ENCODE measurements at regions not wholly inside any gene's neighbourhood (a gene's known extent, or its start where the extent isn't known, plus 50 kb on each side); places are given as distances from the start of the nearest gene placed in this dataset.

DNA sequence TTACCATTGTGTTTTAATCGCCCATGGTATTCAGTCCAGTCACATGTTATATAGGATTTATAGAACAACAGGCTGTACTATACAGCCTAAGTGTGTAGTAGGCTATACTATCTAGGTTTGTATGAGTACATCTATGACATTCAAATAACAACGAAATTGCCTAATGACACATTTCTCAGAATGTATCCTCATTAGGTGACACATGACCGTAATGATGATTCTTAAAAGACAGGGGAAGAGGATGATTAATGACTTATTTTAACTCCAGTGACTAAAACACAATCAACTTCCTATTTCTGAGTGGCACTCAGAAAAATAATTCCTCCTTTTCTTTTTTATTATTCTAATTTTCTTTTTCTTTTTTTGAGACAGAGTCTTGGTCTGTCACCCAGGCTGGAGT, 63.0 kb upstream of the ACSL3 start:
- Histone ChIP-seq H3K4me1 (peaks cover 0 to 24% (median 9%) of the 10 kb centered on the region in 4 donors), H3K4me3 (no peak overlapping the region), H3K27ac (peak overlapping the region in 1 of 4 donors; percentile 26), H3K36me3 (no peaks in the 10 kb centered on the region), H3K9me3 (no peaks in the 10 kb centered on the region), H3K27me3 (no peaks in the 10 kb centered on the region)
- 67 to 71% methylated on average over 3 of the region's 3 CpGs for WGBS, 2 donors
- TF ChIP-seq EP300 (IDR thresholded peaks at IDR 0.05) (no peak), POLR2A (IDR thresholded peaks at IDR 0.05) (no peak)
- TF ChIP-seq, protein P1, sequence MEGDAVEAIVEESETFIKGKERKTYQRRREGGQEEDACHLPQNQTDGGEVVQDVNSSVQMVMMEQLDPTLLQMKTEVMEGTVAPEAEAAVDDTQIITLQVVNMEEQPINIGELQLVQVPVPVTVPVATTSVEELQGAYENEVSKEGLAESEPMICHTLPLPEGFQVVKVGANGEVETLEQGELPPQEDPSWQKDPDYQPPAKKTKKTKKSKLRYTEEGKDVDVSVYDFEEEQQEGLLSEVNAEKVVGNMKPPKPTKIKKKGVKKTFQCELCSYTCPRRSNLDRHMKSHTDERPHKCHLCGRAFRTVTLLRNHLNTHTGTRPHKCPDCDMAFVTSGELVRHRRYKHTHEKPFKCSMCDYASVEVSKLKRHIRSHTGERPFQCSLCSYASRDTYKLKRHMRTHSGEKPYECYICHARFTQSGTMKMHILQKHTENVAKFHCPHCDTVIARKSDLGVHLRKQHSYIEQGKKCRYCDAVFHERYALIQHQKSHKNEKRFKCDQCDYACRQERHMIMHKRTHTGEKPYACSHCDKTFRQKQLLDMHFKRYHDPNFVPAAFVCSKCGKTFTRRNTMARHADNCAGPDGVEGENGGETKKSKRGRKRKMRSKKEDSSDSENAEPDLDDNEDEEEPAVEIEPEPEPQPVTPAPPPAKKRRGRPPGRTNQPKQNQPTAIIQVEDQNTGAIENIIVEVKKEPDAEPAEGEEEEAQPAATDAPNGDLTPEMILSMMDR (IDR thresholded peaks at IDR 0.05), result no peak
- no peak for DNase-seq (ENCODE audit: low spot score in 2 of 2)

DNA sequence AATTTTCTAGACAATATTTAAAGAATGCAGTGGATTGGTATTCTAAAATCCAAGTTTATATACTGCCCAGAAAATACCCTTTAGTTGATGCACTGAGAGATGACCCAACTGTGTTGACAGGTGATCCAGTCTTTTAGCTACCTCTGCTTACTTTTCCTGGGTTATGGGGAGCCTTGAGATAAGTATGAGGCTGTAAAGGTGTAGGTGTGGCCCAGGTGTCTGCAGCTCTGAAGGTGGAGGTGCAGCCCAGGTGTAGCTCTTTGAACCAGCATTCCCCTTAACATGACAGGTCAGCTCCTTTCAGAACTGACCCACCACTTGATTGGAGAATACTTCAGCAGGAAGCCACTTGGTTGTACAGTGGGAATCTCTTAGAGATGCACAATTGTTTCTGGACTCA, 62.3 kb upstream of the ACSL3 start:
- H3K36me3 ChIP-seq, result no peaks in the 10 kb centered on the region
- H3K4me1 ChIP-seq, result peaks cover 0 to 23% (median 9%) of the 10 kb centered on the region in 4 donors
- DNase-seq (ENCODE audit: low spot score in 2 of 2), result no peak
- H3K4me3 ChIP-seq, result no peak overlapping the region
- H3K27ac ChIP-seq, result no peak overlapping the region
- H3K27me3 ChIP-seq, result no peaks in the 10 kb centered on the region
- no peaks in the 10 kb centered on the region for H3K9me3 ChIP-seq
- TF ChIP-seq EP300 (IDR thresholded peaks at IDR 0.05) (no peak), POLR2A (IDR thresholded peaks at IDR 0.05) (no peak)
- TF ChIP-seq, protein P1 (IDR thresholded peaks at IDR 0.05), result no peak

DNA sequence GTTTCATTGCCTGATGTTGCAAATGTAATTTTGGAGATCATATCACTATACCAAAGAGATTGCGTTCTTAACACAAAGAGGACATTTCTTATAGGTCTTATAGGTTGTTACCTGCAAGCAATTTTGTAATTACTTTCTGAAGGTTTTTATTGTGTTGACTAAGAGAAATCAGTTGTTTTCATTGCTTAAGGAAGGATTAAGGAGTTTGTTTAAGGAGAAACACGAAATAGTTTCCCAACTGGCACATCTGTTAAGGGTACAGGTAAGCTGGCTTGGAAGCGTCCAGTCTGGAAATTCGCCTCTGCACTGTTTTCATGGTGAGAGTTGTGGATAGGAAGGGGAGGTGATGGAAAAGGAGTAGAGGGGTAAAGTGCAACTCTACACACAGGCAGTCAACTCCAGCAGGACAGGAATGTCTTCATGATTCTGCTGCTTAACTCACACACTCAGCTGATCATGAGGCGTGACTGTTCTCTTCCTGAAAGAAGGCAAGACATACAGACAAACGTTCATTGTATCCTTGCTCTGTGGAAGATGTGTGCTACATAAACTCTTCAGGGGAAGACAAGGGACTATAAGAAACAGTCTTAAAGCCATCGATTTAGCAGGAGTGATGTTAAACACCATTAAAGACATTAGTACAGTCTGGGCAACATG, 61.4 kb upstream of the ACSL3 start:
- WGBS, 2 donors, result 76 to 81% methylated on average over 7 of the region's 7 CpGs
- Histone ChIP-seq H3K9me3 (no peaks in the 10 kb centered on the region), H3K27ac (no peak overlapping the region), H3K27me3 (no peaks in the 10 kb centered on the region), H3K4me1 (peaks cover 0 to 23% (median 9%) of the 10 kb centered on the region in 4 donors), H3K36me3 (no peaks in the 10 kb centered on the region), H3K4me3 (no peak overlapping the region)
- TF ChIP-seq, protein P1 (IDR thresholded peaks at IDR 0.05), result no peak
- no peak for TF ChIP-seq EP300 (IDR thresholded peaks at IDR 0.05)
- no peak for TF ChIP-seq POLR2A (IDR thresholded peaks at IDR 0.05)
- no peak for DNase-seq (ENCODE audit: low spot score in 2 of 2)

DNA sequence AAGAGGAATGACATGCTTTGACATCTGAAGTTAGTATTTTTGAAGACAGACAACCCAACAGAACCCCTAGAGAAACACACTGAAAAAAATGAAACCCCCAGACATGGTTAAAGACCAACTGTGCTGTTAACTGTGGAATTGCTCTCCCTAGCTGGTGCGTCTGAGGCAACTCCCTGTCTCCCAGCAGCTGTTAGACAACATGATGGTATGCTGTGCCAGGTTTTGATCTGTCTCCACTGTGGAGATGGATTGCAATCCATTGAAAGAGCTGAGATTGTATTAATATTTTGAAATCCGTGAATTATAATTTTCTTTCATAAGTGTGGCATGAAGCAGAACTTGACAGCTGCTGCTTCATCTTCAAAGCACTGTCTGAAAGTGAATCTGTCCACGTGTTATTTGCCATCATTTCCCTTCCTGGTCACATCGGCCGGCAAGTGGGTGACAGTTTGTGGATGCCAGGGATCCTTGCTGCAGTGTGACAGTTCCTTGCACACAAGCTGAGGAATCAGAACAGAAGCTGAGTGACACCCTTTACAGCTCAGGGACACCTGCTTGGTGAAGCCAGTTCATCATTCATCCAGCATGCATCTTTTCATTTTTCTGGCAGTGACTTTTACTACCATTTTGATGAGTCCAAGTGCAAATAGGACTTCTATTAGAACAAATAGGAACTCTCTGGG, 58.2 kb upstream of the ACSL3 start:
- Histone ChIP-seq H3K36me3 (no peaks in the 10 kb centered on the region), H3K4me1 (peaks cover 0 to 9% (median 4%) of the 10 kb centered on the region in 4 donors), H3K9me3 (no peaks in the 10 kb centered on the region), H3K4me3 (no peak overlapping the region), H3K27me3 (no peaks in the 10 kb centered on the region), H3K27ac (no peak overlapping the region)
- 87% methylated on average over 5 of the region's 5 CpGs for WGBS, 2 donors
- DNase-seq (ENCODE audit: low spot score in 2 of 2), result no peak
- TF ChIP-seq EP300 (IDR thresholded peaks at IDR 0.05) (no peak), POLR2A (IDR thresholded peaks at IDR 0.05) (no peak)
- TF ChIP-seq, protein P1 (IDR thresholded peaks at IDR 0.05), result no peak

DNA sequence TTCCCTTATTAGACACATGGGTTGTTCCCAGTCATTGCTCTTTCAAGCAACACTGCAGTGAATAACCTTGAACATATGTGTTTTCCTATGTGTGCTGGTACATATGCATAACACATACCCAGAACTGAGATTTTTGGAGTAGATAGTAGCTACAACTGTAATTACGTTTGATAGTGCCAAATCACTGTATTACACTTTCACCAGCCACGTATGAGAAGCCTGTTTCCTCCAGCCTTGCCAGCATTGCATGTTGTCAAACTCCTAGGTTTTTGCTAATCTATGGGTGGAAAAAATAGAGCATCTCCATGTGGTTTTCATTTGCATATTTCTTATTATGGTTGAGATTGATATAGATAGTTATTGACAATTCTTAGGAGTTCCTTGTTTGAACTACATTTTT, 56.5 kb upstream of the ACSL3 start:
- Histone ChIP-seq H3K27me3 (no peaks in the 10 kb centered on the region), H3K27ac (no peak overlapping the region), H3K9me3 (no peaks in the 10 kb centered on the region), H3K36me3 (no peaks in the 10 kb centered on the region), H3K4me3 (no peak overlapping the region), H3K4me1 (no peaks in the 10 kb centered on the region)
- no peak for TF ChIP-seq EP300 (IDR thresholded peaks at IDR 0.05)
- TF ChIP-seq, protein P1 (IDR thresholded peaks at IDR 0.05), result no peak
- TF ChIP-seq POLR2A (IDR thresholded peaks at IDR 0.05), result no peak
- DNase-seq (ENCODE audit: low spot score in 2 of 2), result no peak
- 71 to 79% methylated on average over 2 of the region's 2 CpGs for WGBS, 2 donors

All from tibial nerve (tissue), 4 donors.